K562 (cell line): ENCODE measurements at regions not wholly inside any gene's neighbourhood (a gene's known extent, or its start where the extent isn't known, plus 50 kb on each side); places are given as distances from the start of the nearest gene placed in this dataset.

Experiments used
- BRF1 ChIP-seq: IDR thresholded peaks from 3 replicates; pipeline ENCODE4 v1.6.1; 2011; ENCODE audit warnings: borderline replicate concordance, mild to moderate bottlenecking; ENCODE audit not compliant: insufficient read length; ENCODE audit errors: extremely low read depth
- MAFK ChIP-seq: IDR thresholded peaks from 2 replicates; pipeline ENCODE4 v1.6.1; 2011; ENCODE audit warnings: low read length, improper control_type of control experiment
- PML ChIP-seq: IDR thresholded peaks from 2 replicates; pipeline ENCODE4 v1.6.1; 2012; ENCODE audit warnings: low read length, inconsistent platforms
- TF ChIP-seq, protein P1 (sequence below), 3 experiments: IDR thresholded peaks in 2 of 3; conservative IDR thresholded peaks in 1 of 3; 2 replicates each; pipeline ENCODE4 v1.5.1; 2011 to 2012; ENCODE audit warnings: low read length in 3 of 3, mild to moderate bottlenecking in 3 of 3, control low read depth in 2 of 3, improper control_type of control experiment in 1 of 3, inconsistent platforms in 1 of 3, low read depth in 1 of 3, mixed read lengths in 1 of 3, moderate library complexity in 1 of 3; ENCODE audit not compliant: insufficient read depth in 2 of 3
- TF ChIP-seq, protein P2 (sequence below), 2 experiments: fragments of 450-650 bp; formaldehyde crosslinking in 1 of 2; IDR thresholded peaks; 2 replicates each; pipeline versions ENCODE4 v1.4.0 to v1.6.1; 2014 to 2020; ENCODE audit warnings: mild to moderate bottlenecking in 2 of 2, borderline replicate concordance in 1 of 2, low read depth in 1 of 2

DNA sequence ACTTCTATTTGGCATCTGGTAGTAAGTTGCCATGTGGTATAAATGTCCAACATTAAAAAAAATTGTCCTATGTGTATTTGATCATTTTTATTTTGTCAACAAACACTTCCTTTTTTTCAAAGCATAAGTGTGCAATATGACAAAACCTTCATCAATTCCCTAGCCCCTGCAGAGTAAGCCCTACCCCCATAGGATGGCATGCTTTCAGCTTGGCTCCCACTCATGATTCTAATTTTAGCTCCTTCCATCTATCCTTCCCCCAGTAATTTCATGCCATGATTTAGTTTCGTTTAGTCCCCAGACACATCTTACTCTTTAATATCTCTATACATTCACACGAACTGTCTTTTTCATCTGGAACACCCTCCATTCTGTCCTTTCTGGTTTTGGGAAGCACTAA lies 250.6 kb upstream of the RAG2 start:
- TF ChIP-seq PML: no peak
- TF ChIP-seq, protein P1, sequence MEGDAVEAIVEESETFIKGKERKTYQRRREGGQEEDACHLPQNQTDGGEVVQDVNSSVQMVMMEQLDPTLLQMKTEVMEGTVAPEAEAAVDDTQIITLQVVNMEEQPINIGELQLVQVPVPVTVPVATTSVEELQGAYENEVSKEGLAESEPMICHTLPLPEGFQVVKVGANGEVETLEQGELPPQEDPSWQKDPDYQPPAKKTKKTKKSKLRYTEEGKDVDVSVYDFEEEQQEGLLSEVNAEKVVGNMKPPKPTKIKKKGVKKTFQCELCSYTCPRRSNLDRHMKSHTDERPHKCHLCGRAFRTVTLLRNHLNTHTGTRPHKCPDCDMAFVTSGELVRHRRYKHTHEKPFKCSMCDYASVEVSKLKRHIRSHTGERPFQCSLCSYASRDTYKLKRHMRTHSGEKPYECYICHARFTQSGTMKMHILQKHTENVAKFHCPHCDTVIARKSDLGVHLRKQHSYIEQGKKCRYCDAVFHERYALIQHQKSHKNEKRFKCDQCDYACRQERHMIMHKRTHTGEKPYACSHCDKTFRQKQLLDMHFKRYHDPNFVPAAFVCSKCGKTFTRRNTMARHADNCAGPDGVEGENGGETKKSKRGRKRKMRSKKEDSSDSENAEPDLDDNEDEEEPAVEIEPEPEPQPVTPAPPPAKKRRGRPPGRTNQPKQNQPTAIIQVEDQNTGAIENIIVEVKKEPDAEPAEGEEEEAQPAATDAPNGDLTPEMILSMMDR (IDR thresholded peaks at IDR 0.05 in 2 of 3, conservative IDR thresholded peaks at IDR 0.05 in 1 of 3; ENCODE audit: insufficient read depth in 2 of 3, low read depth in 1 of 3, low read length in 3 of 3): no peak
- no peak for TF ChIP-seq BRF1
- no peak for TF ChIP-seq MAFK
- TF ChIP-seq, protein P2, sequence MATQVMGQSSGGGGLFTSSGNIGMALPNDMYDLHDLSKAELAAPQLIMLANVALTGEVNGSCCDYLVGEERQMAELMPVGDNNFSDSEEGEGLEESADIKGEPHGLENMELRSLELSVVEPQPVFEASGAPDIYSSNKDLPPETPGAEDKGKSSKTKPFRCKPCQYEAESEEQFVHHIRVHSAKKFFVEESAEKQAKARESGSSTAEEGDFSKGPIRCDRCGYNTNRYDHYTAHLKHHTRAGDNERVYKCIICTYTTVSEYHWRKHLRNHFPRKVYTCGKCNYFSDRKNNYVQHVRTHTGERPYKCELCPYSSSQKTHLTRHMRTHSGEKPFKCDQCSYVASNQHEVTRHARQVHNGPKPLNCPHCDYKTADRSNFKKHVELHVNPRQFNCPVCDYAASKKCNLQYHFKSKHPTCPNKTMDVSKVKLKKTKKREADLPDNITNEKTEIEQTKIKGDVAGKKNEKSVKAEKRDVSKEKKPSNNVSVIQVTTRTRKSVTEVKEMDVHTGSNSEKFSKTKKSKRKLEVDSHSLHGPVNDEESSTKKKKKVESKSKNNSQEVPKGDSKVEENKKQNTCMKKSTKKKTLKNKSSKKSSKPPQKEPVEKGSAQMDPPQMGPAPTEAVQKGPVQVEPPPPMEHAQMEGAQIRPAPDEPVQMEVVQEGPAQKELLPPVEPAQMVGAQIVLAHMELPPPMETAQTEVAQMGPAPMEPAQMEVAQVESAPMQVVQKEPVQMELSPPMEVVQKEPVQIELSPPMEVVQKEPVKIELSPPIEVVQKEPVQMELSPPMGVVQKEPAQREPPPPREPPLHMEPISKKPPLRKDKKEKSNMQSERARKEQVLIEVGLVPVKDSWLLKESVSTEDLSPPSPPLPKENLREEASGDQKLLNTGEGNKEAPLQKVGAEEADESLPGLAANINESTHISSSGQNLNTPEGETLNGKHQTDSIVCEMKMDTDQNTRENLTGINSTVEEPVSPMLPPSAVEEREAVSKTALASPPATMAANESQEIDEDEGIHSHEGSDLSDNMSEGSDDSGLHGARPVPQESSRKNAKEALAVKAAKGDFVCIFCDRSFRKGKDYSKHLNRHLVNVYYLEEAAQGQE (IDR thresholded peaks at IDR 0.05; ENCODE audit: borderline replicate concordance): no peak
- TF ChIP-seq, protein P2 (CRISPR knock-in tag; IDR thresholded peaks at IDR 0.05; ENCODE audit: low read depth): no peak
